ENCODE measurements at regions not wholly inside any gene's neighbourhood (a gene's known extent, or its start where the extent isn't known, plus 50 kb on each side); places are given as distances from the start of the nearest gene placed in this dataset.

GRCh38 chr4:1570291-1571164 lies 113.6 kb downstream of the FAM53A start:
- Histone ChIP-seq H3K9me3 (ENCODE audit: low read depth, low read length) (no peaks in the 10 kb centered on the region), H3K4me1 (ENCODE audit: insufficient read depth, low read length) (no peaks in the 10 kb centered on the region), H3K27me3 (ENCODE audit: insufficient read depth, low read length) (no peaks in the 10 kb centered on the region), H3K36me3 (ENCODE audit: insufficient read depth, low read length) (no peaks in the 10 kb centered on the region), H3K4me3 (ENCODE audit: insufficient read depth, low read length) (no peak overlapping the region), H3K79me2 (ENCODE audit: insufficient read depth, low read length) (no peaks in the 10 kb centered on the region), H3K27ac (ENCODE audit: low read depth, low read length) (no peak overlapping the region), H4K20me1 (ENCODE audit: insufficient read depth, low read length) (no peaks in the 10 kb centered on the region), H2AFZ (ENCODE audit: low read length) (no peak overlapping the region), H3K4me2 (ENCODE audit: insufficient read depth, low read length) (no peak overlapping the region)
- no peak for TF ChIP-seq CTCF (IDR thresholded peaks at IDR 0.05; ENCODE audit: extremely low read depth, low read depth, low read length)
- peak; percentile 92 for DNase-seq (ENCODE audit: insufficient read length, low spot score, missing footprints)

GRCh38 chr4:1569461-1570151 lies 114.5 kb downstream of the FAM53A start:
- no peak for TF ChIP-seq CTCF (IDR thresholded peaks at IDR 0.05; ENCODE audit: extremely low read depth, low read depth, low read length)
- H3K79me2 ChIP-seq (ENCODE audit: insufficient read depth, low read length) = no peaks in the 10 kb centered on the region
- H3K36me3 ChIP-seq (ENCODE audit: insufficient read depth, low read length) = no peaks in the 10 kb centered on the region
- no peaks in the 10 kb centered on the region for H4K20me1 ChIP-seq (ENCODE audit: insufficient read depth, low read length)
- no peak overlapping the region for H3K4me2 ChIP-seq (ENCODE audit: insufficient read depth, low read length)
- no peak overlapping the region for H2AFZ ChIP-seq (ENCODE audit: low read length)
- peak; percentile 82 for DNase-seq (ENCODE audit: insufficient read length, low spot score, missing footprints)
- no peaks in the 10 kb centered on the region for H3K9me3 ChIP-seq (ENCODE audit: low read depth, low read length)
- H3K4me3 ChIP-seq (ENCODE audit: insufficient read depth, low read length) = no peak overlapping the region
- H3K4me1 ChIP-seq (ENCODE audit: insufficient read depth, low read length) = no peaks in the 10 kb centered on the region
- H3K27ac ChIP-seq (ENCODE audit: low read depth, low read length) = no peak overlapping the region
- H3K27me3 ChIP-seq (ENCODE audit: insufficient read depth, low read length) = no peaks in the 10 kb centered on the region

GRCh38 chr4:1568855-1569460 lies 115.2 kb downstream of the FAM53A start:
- Histone ChIP-seq H3K4me2 (ENCODE audit: insufficient read depth, low read length) (no peak overlapping the region), H3K27me3 (ENCODE audit: insufficient read depth, low read length) (no peaks in the 10 kb centered on the region), H3K4me1 (ENCODE audit: insufficient read depth, low read length) (no peaks in the 10 kb centered on the region), H4K20me1 (ENCODE audit: insufficient read depth, low read length) (no peaks in the 10 kb centered on the region), H2AFZ (ENCODE audit: low read length) (no peak overlapping the region), H3K36me3 (ENCODE audit: insufficient read depth, low read length) (no peaks in the 10 kb centered on the region), H3K4me3 (ENCODE audit: insufficient read depth, low read length) (no peak overlapping the region), H3K79me2 (ENCODE audit: insufficient read depth, low read length) (no peaks in the 10 kb centered on the region), H3K27ac (ENCODE audit: low read depth, low read length) (no peak overlapping the region), H3K9me3 (ENCODE audit: low read depth, low read length) (no peaks in the 10 kb centered on the region)
- peak; percentile 87 for DNase-seq (ENCODE audit: insufficient read length, low spot score, missing footprints)
- TF ChIP-seq CTCF (IDR thresholded peaks at IDR 0.05; ENCODE audit: extremely low read depth, low read depth, low read length) = no peak

All from osteoblast (primary cell).